AG09309 (cell line): ENCODE measurements at regions not wholly inside any gene's neighbourhood (a gene's known extent, or its start where the extent isn't known, plus 50 kb on each side); places are given as distances from the start of the nearest gene placed in this dataset.

Source experiments
- DNase-seq: peaks from one replicate; pipeline ENCODE4 v3.0.0-alpha.2; 2010; ENCODE audit warnings: low read depth
- H3K4me3 ChIP-seq: 2 replicates; pipeline ENCODE4 v1.5.1; 2011; ENCODE audit warnings: mild to moderate bottlenecking, low read depth, low read length, moderate library complexity; ENCODE audit not compliant: control insufficient read depth
- CTCF ChIP-seq: IDR thresholded peaks from 2 replicates; pipeline ENCODE4 v1.5.1; 2011; ENCODE audit warnings: mild to moderate bottlenecking, low read depth, low read length, inconsistent platforms; ENCODE audit not compliant: insufficient read depth, control insufficient read depth; ENCODE audit errors: missing control alignments

- TF ChIP-seq CTCF: no peak
- H3K4me3 ChIP-seq: no peak overlapping the region
- no peak for DNase-seq
Observed at GRCh38 chr6:133097208-133097607, 143.9 kb upstream of the EYA4 start.

GRCh38 chr6:133099573-133099972 is 141.6 kb upstream of the EYA4 start:
- TF ChIP-seq CTCF: no peak

GRCh38 chr6:133100865-133101264 is 140.3 kb upstream of the EYA4 start:
- no peak for TF ChIP-seq CTCF

More at GRCh38 chr6:133099573-133099972, 141.6 kb upstream of the EYA4 start:
- DNase-seq: peak; percentile 4
- H3K4me3 ChIP-seq: no peak overlapping the region

GRCh38 chr6:133101790-133102189 is 139.4 kb upstream of the EYA4 start:
- TF ChIP-seq CTCF: no peak
- no peak for DNase-seq
- H3K4me3 ChIP-seq: no peak overlapping the region

More at GRCh38 chr6:133100865-133101264, 140.3 kb upstream of the EYA4 start:
- DNase-seq: no peak
- no peak overlapping the region for H3K4me3 ChIP-seq

- TF ChIP-seq CTCF: no peak
- DNase-seq: no peak
- no peak overlapping the region for H3K4me3 ChIP-seq
Observed at GRCh38 chr6:133106934-133107333, 134.2 kb upstream of the EYA4 start.

GRCh38 chr6:133108419-133108818 is 132.7 kb upstream of the EYA4 start:
- no peak overlapping the region for H3K4me3 ChIP-seq
- no peak for DNase-seq
- TF ChIP-seq CTCF: no peak

GRCh38 chr6:133114973-133115372 is 126.2 kb upstream of the EYA4 start:
- DNase-seq: no peak
- no peak for TF ChIP-seq CTCF
- no peak overlapping the region for H3K4me3 ChIP-seq
